ENCODE measurements at regions not wholly inside any gene's neighbourhood (a gene's known extent, or its start where the extent isn't known, plus 50 kb on each side); places are given as distances from the start of the nearest gene placed in this dataset.

DNA sequence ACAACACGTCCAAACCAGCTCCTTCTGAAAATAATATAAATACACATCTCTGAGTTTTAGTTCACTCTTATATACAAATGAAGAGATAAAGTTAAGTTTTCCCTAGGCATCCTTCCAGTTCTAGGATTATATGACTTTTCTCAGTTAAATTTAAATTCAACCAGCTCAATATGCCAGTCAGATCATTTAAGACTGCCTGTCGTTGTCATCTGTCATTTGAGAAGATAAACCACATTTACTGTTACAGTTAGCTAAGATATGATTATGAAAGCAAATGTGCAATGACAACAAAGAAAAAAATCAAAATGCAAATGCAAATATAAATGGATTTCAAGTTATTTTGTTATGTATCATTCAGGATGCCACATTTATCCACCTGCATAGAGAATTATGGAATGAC lies 671.7 kb upstream of the GOT2 start:
- intact Hi-C loops (cut with DNase I), result no loop called here

DNA sequence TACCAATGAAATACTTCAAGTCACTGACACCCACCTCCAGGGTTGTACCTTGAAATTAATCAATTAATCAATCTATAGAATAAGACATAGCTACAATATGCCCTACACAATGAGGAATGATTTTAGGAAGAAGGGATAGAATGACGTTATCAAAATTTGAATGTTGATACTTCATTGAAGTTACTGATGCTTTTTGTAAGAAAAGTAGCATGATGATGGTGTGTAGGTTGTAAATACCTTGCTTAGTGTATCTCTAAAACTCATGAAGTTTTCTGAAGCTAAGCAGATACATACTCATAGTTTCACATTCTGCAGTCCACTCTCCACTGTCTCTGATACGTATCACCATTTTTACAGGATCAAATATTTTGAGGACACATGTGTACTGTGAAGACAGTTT lies 670.4 kb upstream of the GOT2 start:
- intact Hi-C loops (cut with DNase I), result no loop called here
- no peak for DNase-seq

More for the DNA sequence above, 671.7 kb upstream of the GOT2 start:
- DNase-seq, result no peak

DNA sequence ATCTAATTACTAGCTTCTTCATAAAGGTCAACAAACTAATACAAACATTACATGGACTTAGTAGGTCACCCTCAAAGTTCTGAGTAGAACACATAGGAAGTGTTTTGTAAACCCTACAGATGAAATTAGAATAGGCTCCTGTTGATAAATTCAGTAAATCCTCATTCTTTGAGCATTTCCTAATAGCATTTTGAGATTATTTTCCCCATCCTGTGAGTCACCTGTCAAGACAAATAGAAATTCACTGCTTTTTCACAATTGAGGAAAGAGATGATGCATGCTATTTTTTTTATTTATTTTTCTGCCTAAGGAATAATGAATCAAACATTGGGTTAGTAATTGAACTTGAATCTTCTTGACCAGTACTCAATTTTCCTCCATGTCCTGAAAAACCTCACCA lies 666.7 kb upstream of the GOT2 start:
- intact Hi-C loops (cut with DNase I), result no loop called here
- no peak for DNase-seq

DNA sequence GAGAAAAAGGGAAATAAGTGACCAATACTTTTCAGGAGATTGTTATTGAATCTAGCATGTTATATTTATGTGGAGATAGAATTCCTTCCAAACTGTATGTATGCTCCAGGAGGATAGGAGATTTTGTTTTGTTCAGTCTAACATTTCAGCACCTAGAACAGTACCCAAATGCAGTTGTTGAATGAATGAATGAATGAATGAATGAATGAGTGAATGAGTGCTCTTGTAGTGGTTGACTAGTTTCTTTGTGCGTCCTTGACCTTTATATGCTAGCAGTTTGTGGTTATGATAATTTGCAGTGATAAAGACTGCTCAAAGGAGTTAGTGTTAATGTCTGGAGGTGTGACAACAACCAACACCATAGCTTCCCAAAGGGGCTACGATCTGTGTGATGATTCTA lies 663.5 kb upstream of the GOT2 start:
- intact Hi-C loops (cut with DNase I), result no loop called here
- DNase-seq, result no peak

DNA sequence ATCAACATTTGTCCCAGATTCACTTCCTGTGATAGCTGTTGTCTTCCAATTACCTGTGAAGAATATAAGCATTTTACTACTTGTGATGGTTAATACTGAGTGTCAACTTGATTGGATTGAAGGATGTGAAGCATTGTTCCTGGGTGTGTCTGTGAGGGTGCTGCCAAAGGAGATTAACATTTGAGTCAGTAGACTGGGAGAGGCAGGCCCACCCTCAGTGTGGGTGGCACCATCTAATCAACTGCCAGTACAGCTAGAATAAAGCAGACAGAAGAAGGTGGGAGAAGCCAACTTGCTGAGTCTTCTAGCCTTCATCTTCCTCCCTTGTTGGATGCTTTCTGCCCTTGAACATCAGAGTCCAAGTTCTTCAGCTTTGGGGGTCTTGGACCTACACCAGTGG lies 660.4 kb upstream of the GOT2 start:
- peak in 22 of 42 donors; percentile 2 to 67 (median 24) for DNase-seq
- intact Hi-C loops (cut with DNase I), result no loop called here

DNA sequence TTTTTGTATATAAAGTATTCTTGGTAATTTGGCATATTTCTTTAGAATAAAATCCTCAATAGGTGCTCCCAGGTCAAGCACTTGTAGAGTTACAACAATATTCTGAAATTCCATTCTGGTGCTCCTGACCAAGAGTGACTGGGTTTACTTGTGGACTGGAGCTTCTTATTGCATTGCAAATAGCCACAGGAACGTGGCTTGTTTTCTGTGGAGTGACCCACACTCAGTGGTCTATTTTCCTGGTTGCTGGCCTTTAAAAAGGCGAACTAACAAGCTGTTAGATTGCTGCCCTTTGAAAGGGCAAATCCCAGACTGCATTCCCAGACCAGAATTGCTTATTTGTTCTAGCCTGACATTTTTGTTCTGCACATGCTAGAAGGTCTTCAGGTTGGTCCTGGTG lies 658.8 kb upstream of the GOT2 start:
- intact Hi-C loops (cut with DNase I), result no loop called here
- DNase-seq, result no peak

DNA sequence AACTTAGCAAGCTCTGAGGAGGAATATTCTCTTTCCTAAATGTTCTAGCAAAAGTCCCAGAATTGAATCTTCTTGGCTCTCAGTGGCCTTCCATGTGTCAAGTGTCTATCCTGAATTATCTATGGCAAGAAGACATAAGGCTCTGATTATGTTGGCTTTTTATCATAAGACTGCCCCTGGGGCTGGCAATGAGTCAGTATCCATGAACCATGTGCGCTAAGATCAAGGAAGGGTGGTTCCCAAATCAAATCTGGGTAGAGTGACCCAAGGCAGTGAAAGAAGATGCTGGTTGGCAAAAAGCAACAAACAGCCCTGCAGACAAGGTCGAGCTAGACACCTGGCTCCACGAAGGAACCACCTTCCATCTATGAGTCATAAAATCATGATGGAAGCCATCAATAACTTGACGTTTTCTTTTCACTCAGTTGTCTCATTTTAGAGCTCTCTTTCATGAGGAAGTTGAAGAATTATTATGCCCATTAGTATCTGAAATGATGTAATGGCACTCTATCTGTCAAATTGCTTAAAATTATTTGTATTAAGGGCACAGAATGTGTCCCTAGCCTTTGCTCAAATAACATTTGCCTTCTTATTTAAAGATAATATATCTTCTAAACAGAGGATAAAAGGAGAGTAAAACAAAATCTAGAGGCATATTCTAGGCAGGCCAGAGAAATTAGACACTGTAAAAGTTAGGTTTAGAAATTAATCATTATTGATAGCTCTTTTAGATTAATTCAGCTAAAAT lies 657.7 kb upstream of the GOT2 start:
- intact Hi-C loops (cut with DNase I), result no loop called here
- no peak for DNase-seq

DNA sequence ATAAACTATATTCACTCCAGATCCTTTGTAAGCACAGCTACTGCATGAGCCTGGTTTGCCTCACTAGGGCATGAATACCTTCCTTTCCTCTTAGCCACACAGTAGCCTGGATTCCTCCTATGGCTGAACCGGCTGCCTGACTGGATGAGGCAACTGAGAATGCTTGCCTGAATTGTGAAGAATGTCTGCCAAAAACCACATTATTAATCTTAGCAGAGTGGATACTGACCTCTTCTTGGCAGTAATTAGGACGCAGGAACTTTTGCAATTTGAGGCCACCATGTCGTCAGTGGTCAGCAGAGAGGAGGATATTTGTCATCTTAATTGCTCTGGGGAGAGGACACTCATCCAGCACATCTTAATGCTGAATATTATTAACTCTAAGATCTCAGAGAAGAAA lies 651.8 kb upstream of the GOT2 start:
- no peak for DNase-seq
- intact Hi-C loops (cut with DNase I), result no loop called here

DNA sequence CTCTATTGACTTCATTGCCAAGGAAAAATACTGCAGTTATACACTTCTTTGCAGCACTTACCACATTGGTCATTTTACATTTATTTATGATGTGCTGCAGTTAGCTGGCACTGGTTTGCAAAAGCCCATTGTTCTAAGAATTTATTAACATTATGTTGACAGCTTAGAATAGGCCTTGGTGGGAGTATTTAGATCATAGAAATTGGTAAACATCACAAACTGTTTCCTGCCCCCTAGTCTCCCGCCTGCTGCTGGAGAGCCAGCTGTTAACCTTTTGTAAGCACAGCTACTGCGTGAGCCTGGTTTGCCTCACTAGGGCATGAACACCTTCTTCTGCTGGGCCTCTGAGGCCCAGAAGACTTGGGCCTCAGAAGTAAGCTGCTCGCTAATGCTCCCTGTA lies 651.4 kb upstream of the GOT2 start:
- intact Hi-C loops (cut with DNase I), result no loop called here
- no peak for DNase-seq

DNA sequence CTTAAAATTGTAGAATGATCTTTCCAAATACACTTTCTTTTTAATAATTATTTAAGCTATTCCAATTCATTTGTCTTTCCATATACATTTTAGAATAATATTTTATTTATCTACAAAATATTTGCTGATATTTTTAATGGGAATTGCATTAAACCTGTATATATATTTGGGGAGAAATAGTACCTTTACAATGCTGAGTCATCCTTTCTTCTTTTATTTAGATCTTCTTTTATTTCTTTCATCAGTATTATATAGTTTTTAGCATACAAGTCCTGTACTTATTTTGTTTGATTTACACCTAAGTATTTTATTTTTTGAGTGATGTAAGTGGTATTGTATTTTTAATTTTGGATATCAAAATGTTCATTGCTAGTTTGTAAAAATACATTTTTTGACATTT lies 639.5 kb upstream of the GOT2 start:
- DNase-seq, result no peak
- intact Hi-C loops (cut with DNase I), result no loop called here

DNA sequence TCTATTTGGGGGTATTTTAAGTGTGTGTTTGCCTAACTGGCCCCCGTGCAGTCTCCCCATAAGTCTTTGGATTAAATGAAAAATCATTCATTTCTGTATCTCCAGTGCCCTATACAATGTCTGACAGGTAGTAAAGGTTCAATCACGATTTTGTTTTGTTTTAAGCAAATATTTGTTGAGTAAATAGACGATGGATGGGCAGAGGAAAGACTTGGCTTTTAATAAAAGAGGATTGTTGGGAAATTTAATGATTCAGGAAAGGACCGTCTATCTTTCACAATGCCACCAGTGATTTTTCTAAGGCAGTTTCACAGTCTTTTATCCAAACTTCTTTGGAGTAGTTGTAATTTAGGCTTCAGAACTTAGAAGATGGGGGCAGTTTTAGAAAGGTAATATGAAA lies 636.6 kb upstream of the GOT2 start:
- no peak for DNase-seq
- intact Hi-C loops (cut with DNase I), result no loop called here

DNA sequence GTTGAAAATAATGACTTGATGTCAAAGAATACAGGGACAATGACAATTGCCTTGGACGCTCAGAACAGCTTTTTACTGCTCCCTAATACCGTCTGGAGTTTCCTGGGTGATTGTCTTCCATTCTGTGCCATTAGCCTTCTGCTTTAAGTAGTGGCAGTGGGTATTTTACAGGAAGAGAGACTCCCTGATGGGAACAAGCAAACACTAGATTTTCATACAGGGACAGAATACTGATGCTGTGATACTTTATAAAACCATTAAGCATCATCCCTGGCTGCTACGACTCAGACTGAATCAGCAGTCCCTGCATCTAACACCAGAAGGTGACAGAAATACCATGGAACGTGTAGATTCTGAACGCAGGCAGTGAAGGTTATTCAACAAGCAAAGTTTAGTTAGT lies 635.4 kb upstream of the GOT2 start:
- intact Hi-C loops (cut with DNase I), result no loop called here
- DNase-seq, result no peak

DNA sequence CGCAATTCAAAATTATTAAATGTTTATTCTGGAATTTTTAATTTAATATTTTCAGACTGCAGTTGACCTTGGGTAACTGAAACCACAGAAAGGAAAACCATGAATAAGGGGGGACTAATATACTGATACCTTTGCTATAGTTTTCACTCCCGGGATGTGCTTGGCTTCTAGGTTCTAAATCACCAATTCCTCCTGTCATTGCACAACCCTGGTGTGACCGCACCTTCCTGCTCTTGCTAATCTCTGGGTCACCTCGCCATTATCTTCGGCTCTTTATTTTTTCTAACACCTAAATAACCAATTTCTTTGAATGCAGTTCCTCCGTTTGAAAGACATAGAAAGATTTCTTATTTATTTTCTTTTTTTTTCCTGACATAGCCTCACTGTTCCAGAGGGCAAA lies 634.5 kb upstream of the GOT2 start:
- intact Hi-C loops (cut with DNase I), result no loop called here
- DNase-seq, result no peak

DNA sequence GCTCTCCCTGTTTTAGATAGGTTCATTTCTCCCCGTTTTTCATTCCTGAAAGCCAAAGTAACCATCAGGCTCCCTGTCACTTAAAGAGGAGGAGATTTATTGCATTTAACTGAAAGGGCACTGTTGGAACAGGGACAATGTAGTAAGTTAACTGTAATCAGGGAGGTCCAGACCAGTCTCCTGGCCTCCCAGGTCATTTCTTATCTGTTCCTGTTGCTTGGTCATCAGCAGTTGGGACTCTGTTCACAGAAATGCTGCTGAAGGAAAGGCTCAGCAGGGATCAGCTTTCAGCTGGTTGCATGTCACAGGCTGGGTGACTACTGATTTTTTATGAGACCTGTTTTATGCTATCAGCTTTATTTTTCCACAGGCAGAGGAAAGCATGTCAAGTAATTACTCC lies 622.6 kb upstream of the GOT2 start:
- no peak for DNase-seq
- intact Hi-C loops (cut with DNase I), result no loop called here

DNA sequence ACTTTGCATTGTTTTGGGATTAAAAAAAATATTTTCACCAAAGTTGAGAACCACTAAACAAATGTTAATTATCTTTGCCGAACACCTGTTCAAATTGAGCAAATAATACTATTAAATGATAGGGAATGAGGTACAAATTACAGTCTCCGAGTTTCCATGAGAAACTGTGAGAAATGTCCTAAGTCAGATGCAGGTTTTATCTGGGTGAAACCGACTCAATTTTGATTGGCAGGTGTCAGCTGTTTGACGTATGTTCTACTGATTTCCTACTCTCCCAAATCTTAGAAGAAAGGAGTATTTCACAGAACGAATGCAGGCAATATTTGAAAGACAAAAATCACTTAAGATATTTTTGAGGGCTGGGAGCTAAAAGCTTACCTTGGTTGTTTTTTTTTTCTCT lies 622.0 kb upstream of the GOT2 start:
- intact Hi-C loops (cut with DNase I), result no loop called here
- no peak for DNase-seq

DNA sequence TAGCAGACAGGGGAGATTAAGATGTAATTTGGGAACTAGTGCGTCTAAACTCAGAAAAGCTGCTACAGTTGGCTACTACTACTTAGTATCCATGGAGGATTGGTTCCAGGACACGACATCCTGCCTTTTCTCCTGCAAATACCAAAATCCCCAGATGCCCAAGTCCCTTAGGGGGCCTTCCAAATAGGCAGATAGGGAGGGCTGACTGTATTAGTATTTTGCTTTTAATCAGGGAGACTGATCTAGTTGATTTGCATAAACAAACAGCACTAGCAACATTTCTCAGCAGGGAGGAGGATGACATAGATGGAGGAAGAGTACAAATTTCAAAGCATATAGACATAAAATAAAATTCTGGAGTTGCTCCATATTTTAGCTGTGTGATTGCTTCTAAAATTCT lies 621.6 kb upstream of the GOT2 start:
- DNase-seq, result no peak
- intact Hi-C loops (cut with DNase I), result no loop called here

DNA sequence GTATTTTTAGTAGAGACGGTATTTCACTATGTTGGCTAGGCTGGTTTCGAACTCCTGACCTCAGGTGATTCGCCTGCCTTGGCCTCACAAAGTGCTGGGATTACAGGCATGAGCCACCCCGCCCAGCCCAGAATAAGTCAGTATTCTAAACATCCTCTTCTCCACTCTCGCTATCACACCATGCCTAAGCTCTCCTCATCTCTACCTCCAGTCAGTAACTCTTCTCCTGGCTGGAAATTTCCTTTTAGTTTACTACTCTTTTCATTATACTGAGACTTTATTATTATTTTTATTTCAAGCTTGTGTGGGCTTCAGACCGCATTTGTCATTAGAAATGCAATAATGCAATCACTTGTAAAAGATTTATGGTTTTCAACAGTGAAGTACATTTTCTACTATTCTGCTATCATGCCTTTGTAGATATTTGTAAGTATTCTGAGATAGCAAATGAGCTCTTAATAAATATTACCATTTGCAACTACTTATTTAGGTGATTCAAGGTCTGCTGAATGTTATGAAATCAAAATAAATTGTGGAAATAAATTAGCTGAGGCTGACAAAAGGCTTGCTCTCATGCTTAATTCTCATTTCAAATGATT lies 617.3 kb upstream of the GOT2 start:
- no peak for DNase-seq
- intact Hi-C loops (cut with DNase I), result no loop called here

DNA sequence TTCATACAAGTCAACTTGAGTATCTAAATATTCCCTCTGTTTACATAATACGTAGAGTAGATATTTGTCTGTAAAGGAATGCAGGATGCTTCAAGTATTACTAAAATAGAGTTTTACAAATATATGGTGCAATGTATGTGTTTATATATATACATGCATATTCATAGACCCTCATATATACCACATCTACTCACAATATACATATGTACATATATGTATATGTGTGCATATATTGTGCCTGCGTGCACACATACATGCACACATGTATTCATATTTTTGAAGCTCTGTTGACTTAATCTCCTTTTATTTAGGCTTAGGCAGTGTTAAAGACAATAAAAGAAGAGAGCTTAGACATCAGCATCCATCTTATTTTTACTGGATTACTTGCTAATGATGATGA lies 616.6 kb upstream of the GOT2 start:
- intact Hi-C loops (cut with DNase I), result no loop called here

DNA sequence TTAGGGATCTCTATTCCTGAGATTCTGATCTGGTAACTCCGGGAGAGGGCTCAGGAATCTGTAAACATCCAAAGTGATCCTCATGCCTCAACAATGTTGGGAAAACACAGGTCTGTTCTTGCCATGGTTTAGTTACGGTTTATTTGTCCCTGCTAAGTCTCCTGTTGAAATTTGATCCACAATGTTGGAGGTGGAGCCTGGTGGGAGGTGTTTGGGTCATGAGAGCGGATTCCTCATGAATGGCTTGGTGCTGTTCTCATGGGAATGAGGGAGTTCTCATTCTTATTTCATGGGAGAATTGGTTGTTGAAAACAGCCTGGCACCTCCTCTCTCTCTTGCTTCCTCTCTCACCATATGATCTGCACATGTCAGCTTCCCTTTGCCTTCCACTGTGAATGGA lies 608.6 kb upstream of the GOT2 start:
- intact Hi-C loops (cut with DNase I), result no loop called here
- no peak for DNase-seq

More for the DNA sequence above, 616.6 kb upstream of the GOT2 start:
- DNase-seq, result no peak

DNA sequence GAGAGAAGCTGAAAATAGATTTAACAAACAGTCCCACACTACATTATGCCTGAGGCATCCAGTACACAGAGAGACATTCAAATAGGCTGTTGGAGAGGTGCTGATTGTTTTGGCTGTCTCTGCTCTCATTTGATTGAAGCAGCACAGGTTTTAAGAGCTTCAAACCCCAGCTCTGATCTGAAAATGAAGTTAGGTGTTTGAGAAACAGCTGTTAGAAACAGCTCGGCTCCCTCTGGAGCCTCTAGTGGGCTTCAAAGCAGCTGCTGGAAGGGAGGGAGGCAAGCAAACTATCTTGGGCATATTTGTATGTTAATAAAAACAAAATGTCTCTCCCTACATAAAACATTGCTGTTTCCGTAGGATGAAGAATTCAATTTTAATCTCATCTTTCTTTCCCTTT lies 607.3 kb upstream of the GOT2 start:
- DNase-seq, result no peak
- intact Hi-C loops (cut with DNase I), result no loop called here

DNA sequence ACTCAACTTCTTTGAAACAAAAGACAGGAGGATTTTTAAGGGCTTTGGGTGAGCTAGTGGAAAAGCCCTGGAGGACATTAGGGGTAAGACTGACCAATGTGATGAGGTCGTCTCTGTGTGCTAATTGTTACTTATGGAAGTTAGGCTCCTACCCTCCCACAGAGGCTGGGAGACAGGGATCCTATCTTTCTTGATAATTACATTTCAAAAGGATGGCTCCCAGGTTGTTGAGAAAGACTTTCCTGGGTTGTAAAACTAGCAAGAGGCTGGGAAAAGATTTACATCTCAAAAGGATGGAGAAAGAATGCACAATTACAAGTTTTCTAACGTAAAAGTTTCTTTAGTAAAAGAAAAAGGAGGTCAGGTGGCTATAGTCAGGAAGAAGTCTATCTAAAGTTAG lies 605.8 kb upstream of the GOT2 start:
- intact Hi-C loops (cut with DNase I), result no loop called here
- DNase-seq, result no peak

All from head of caudate nucleus (tissue), 42 donors.